ENCODE measurements at regions not wholly inside any gene's neighbourhood (a gene's known extent, or its start where the extent isn't known, plus 50 kb on each side); places are given as distances from the start of the nearest gene placed in this dataset.

- no peaks in the 10 kb centered on the region for H3K36me3 ChIP-seq
- WGBS (ENCODE audit: insufficient coverage, low coverage, low lambda C conversion rate, missing lambda C conversion rate) = 54% methylated on average over 5 of the region's 12 CpGs
- DNase-seq = no peak
- no peak overlapping the region for H3K27ac ChIP-seq
- intact Hi-C loops (cut with DNase I) = no loop called here
- no peak overlapping the region for H3K4me3 ChIP-seq
- no peak for ATAC-seq
- H3K4me1 ChIP-seq = no peaks in the 10 kb centered on the region
- H3K9me3 ChIP-seq = no peaks in the 10 kb centered on the region
- peaks cover 0 to 8% of the 10 kb centered on the region in 2 donors for H3K27me3 ChIP-seq
- TF ChIP-seq POLR2A (IDR thresholded peaks at IDR 0.05) = no peak
- TF ChIP-seq CTCF (IDR thresholded peaks at IDR 0.05) = no peak
These were observed 67.9 kb upstream of the ALKAL2 start for GRCh38 chr2:355773-356172.

- WGBS (ENCODE audit: insufficient coverage, low coverage, low lambda C conversion rate, missing lambda C conversion rate) = 53% methylated on average over 3 of the region's 3 CpGs
- Histone ChIP-seq H3K27ac (no peak overlapping the region), H3K27me3 (no peaks in the 10 kb centered on the region), H3K4me3 (no peak overlapping the region), H3K36me3 (no peaks in the 10 kb centered on the region), H3K4me1 (no peaks in the 10 kb centered on the region), H3K9me3 (no peaks in the 10 kb centered on the region)
- intact Hi-C loops (cut with DNase I) = no loop called here
- TF ChIP-seq CTCF (IDR thresholded peaks at IDR 0.05) (no peak), POLR2A (IDR thresholded peaks at IDR 0.05) (no peak)
- DNase-seq (no peak), ATAC-seq (no peak)
These were observed 64.8 kb upstream of the ALKAL2 start for GRCh38 chr2:352696-353095.

GRCh38 chr2:349390-349789 lies 61.5 kb upstream of the ALKAL2 start:
- ATAC-seq (no peak), DNase-seq (no peak)
- no peaks in the 10 kb centered on the region for H3K27me3 ChIP-seq
- no peak for TF ChIP-seq CTCF (IDR thresholded peaks at IDR 0.05)
- TF ChIP-seq POLR2A (IDR thresholded peaks at IDR 0.05) = no peak
- no peak overlapping the region for H3K27ac ChIP-seq
- H3K4me1 ChIP-seq = no peaks in the 10 kb centered on the region
- no peaks in the 10 kb centered on the region for H3K9me3 ChIP-seq
- H3K4me3 ChIP-seq = no peak overlapping the region
- intact Hi-C loops (cut with DNase I) = no loop called here
- 35% methylated on average over 3 of the region's 3 CpGs for whole genome bisulfite sequencing (ENCODE audit: insufficient coverage, low coverage, low lambda C conversion rate, missing lambda C conversion rate)
- no peaks in the 10 kb centered on the region for H3K36me3 ChIP-seq

GRCh38 chr2:348361-348916 lies 60.5 kb upstream of the ALKAL2 start:
- DNase-seq = no peak
- no peaks in the 10 kb centered on the region for H3K4me1 ChIP-seq
- intact Hi-C loops (cut with DNase I) = no loop called here
- TF ChIP-seq CTCF (IDR thresholded peaks at IDR 0.05) = no peak
- TF ChIP-seq POLR2A (IDR thresholded peaks at IDR 0.05) = no peak
- H3K27ac ChIP-seq = no peak overlapping the region
- no peak overlapping the region for H3K4me3 ChIP-seq
- no peaks in the 10 kb centered on the region for H3K36me3 ChIP-seq
- no peak for ATAC-seq
- no peaks in the 10 kb centered on the region for H3K9me3 ChIP-seq
- 33% methylated on average over 8 of the region's 8 CpGs for WGBS (ENCODE audit: insufficient coverage, low coverage, low lambda C conversion rate, missing lambda C conversion rate)
- H3K27me3 ChIP-seq = no peaks in the 10 kb centered on the region

GRCh38 chr2:344811-345210 lies 56.9 kb upstream of the ALKAL2 start:
- intact Hi-C loops (cut with DNase I) = no loop called here
- 34% methylated on average over 4 of the region's 4 CpGs for WGBS (ENCODE audit: insufficient coverage, low coverage, low lambda C conversion rate, missing lambda C conversion rate)
- no peak for DNase-seq
- Histone ChIP-seq H3K4me3 (no peak overlapping the region), H3K27me3 (no peaks in the 10 kb centered on the region), H3K4me1 (no peaks in the 10 kb centered on the region), H3K9me3 (no peaks in the 10 kb centered on the region), H3K36me3 (no peaks in the 10 kb centered on the region), H3K27ac (no peak overlapping the region)
- ATAC-seq = no peak
- TF ChIP-seq CTCF (IDR thresholded peaks at IDR 0.05) (no peak), POLR2A (IDR thresholded peaks at IDR 0.05) (no peak)
